ENCODE measurements at regions not wholly inside any gene's neighbourhood (a gene's known extent, or its start where the extent isn't known, plus 50 kb on each side); places are given as distances from the start of the nearest gene placed in this dataset.
"Not testable (repeated sequence)": the region's sequence is repeated elsewhere in the genome, so short reads cannot be mapped to it uniquely, and the experiment has no call there.

GRCh38 chrY:17975200-17975599 lies 50.4 kb upstream of the CDY2A start:
- not testable (repeated sequence) for DNase-seq (ENCODE audit: low read depth)

GRCh38 chrY:17952224-17952623 lies 72.2 kb upstream of the CDY2B start:
- DNase-seq (ENCODE audit: low read depth): peak; percentile 2

- not testable (repeated sequence) for DNase-seq (ENCODE audit: low read depth)
Observed at GRCh38 chrY:17930375-17930774, 50.4 kb upstream of the CDY2B start.

All from renal cortical epithelial cell (primary cell).